Spleen (tissue), 11 donors: ENCODE measurements at regions not wholly inside any gene's neighbourhood (a gene's known extent, or its start where the extent isn't known, plus 50 kb on each side); places are given as distances from the start of the nearest gene placed in this dataset.

ENCODE experiments used
- DNase-seq: peaks from one replicate; pipeline ENCODE4 v3.0.0-alpha.2; 2020
- H3K27ac ChIP-seq, 8 donors: fragments of 200-600 bp; sonication (generic) in 7 of 8; 1 replicate in 4 of 8; 2 replicates in 4 of 8; pipeline versions ENCODE4 v1.5.0 to v1.8.0; 2016 to 2021; ENCODE audit warnings: inconsistent platforms in 4 of 8, mild to moderate bottlenecking in 4 of 8, moderate library complexity in 1 of 8
- H3K27me3 ChIP-seq, 7 donors: fragments of 200-600 bp; sonication (generic) in 6 of 7; replicated peaks in 1 of 7; 1 replicate in 4 of 7; 2 replicates in 3 of 7; pipeline versions ENCODE4 v1.5.0 to v1.8.0; 2016 to 2021; ENCODE audit warnings: inconsistent platforms in 3 of 7, mild to moderate bottlenecking in 1 of 7
- H3K36me3 ChIP-seq, 6 donors: fragments of 200-600 bp; sonication (generic) in 5 of 6; 1 replicate in 4 of 6; 2 replicates in 2 of 6; pipeline versions ENCODE4 v1.5.0 to v1.8.0; 2016 to 2021; ENCODE audit warnings: inconsistent platforms in 2 of 6
- H3K4me1 ChIP-seq, 6 donors: fragments of 200-600 bp; sonication (generic) in 5 of 6; 1 replicate in 3 of 6; 2 replicates in 3 of 6; pipeline versions ENCODE4 v1.5.0 to v1.8.0; 2016 to 2021; ENCODE audit warnings: inconsistent platforms in 3 of 6
- H3K4me3 ChIP-seq, 8 donors: fragments of 200-600 bp; sonication (generic) in 7 of 8; 1 replicate in 4 of 8; 2 replicates in 4 of 8; pipeline versions ENCODE4 v1.5.0 to v1.8.0; 2016 to 2021; ENCODE audit warnings: inconsistent platforms in 4 of 8, mild to moderate bottlenecking in 4 of 8, moderate library complexity in 2 of 8
- H3K9me3 ChIP-seq, 8 donors: fragments of 200-600 bp; sonication (generic) in 7 of 8; 1 replicate in 4 of 8; 2 replicates in 4 of 8; pipeline versions ENCODE4 v1.5.0 to v1.8.0; 2016 to 2021; ENCODE audit warnings: inconsistent platforms in 4 of 8
- CTCF ChIP-seq, 11 experiments: fragments of 200-600 bp in 7 of 11; fragments of 450-650 bp in 4 of 11; sonication (generic) in 4 of 11; IDR thresholded peaks in 8 of 11; conservative IDR thresholded peaks in 3 of 11; 1 replicate in 7 of 11; 2 replicates in 4 of 11; pipeline versions ENCODE4 v1.4.0 to v1.8.0; 2016 to 2021; ENCODE audit warnings: antibody characterized with exemption in 11 of 11, inconsistent platforms in 4 of 11, mild to moderate bottlenecking in 1 of 11
- POLR2A ChIP-seq, 3 donors: fragments of 450-650 bp; IDR thresholded peaks; one replicate each; pipeline ENCODE4 v1.5.1; 2017; ENCODE audit warnings: antibody characterized with exemption in 3 of 3, mild to moderate bottlenecking in 1 of 3
- POLR2AphosphoS5 ChIP-seq, 3 donors: sonication (generic); formaldehyde crosslinking; IDR thresholded peaks; one replicate each; pipeline ENCODE4 v1.5.1; 2017; ENCODE audit warnings: antibody characterized with exemption in 3 of 3
- WGBS, 5 donors: extraction: QIAGEN DNeasy Blood & Tissue Kit in 3 of 5; methylation state at CpG; one replicate each; pipeline versions ENCODE4 v1.1.5 to v1.1.7; 2013 to 2018; 5-methylcytosine and 5-hydroxymethylcytosine counted together
- intact Hi-C: fragments of 100-400 bp; cut with DNase I; formaldehyde crosslinking; loops from one replicate; pipeline ENCODE4 v1.15.0; 2023; ENCODE audit warnings: low total_unique reads
- donor health status: healthy with polysubstance abuse.
- donor health status: DM: no; HTN: no; CAD: no; lungs with moderate emphysema.
- donor health status: DM: no; HTN: no; CAD: no.
- donor health status: Bipolar disorder and iron deficiency.
- donor health status: healthy.
- donor health status: DM: no; HTN: no; CAD: no.
- donor health status: DM: yes; HTN: yes; CAD: no.

DNA sequence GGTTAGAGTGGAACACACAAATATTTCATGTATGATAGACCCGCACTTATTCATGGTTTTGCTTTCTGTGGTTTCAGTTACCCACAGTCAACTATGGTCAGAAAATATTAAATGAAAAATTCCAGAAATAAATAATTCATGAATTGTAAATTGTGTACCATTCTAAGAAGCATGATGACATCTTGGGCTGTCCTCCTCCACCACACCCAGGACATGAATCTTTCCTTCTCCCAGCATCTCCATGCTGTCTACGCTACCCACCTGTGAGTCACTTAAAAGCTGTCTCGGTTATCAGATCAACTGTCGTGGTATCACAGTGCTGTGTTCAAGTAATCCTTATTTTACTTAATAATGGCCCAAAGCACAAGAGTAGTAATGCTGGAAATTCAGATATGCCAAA, 419.6 kb upstream of the NRP1 start:
- no peaks in the 10 kb centered on the region for H3K27me3 ChIP-seq
- intact Hi-C loops = no loop called here
- no peaks in the 10 kb centered on the region for H3K9me3 ChIP-seq
- H3K36me3 ChIP-seq = no peaks in the 10 kb centered on the region
- no peak overlapping the region for H3K27ac ChIP-seq
- 87 to 92% (median 90%) methylated on average over 4 of the region's 4 CpGs for WGBS, 5 donors
- H3K4me3 ChIP-seq = no peak overlapping the region
- TF ChIP-seq POLR2AphosphoS5 (IDR thresholded peaks at IDR 0.05) (no peak), CTCF (IDR thresholded peaks at IDR 0.05 in 8 of 11, conservative IDR thresholded peaks at IDR 0.05 in 3 of 11) (no peak), POLR2A (IDR thresholded peaks at IDR 0.05) (no peak)
- H3K4me1 ChIP-seq = peaks cover 0 to 3% (median 0%) of the 10 kb centered on the region in 6 donors
- DNase-seq = no peak

GRCh38 chr10:33753389-33753788, 418.9 kb upstream of the NRP1 start:
- TF ChIP-seq POLR2A (IDR thresholded peaks at IDR 0.05) = no peak
- TF ChIP-seq CTCF (IDR thresholded peaks at IDR 0.05 in 8 of 11, conservative IDR thresholded peaks at IDR 0.05 in 3 of 11) = no peak
- no peak for TF ChIP-seq POLR2AphosphoS5 (IDR thresholded peaks at IDR 0.05)
- no peak for DNase-seq
- H3K9me3 ChIP-seq = no peaks in the 10 kb centered on the region
- no peaks in the 10 kb centered on the region for H3K27me3 ChIP-seq
- intact Hi-C loops = no loop called here
- H3K36me3 ChIP-seq = no peaks in the 10 kb centered on the region
- H3K4me3 ChIP-seq = no peak overlapping the region
- 86 to 96% (median 91%) methylated on average over 3 of the region's 3 CpGs for WGBS, 5 donors
- H3K4me1 ChIP-seq = peaks cover 0 to 3% (median 0%) of the 10 kb centered on the region in 6 donors
- no peak overlapping the region for H3K27ac ChIP-seq

DNA sequence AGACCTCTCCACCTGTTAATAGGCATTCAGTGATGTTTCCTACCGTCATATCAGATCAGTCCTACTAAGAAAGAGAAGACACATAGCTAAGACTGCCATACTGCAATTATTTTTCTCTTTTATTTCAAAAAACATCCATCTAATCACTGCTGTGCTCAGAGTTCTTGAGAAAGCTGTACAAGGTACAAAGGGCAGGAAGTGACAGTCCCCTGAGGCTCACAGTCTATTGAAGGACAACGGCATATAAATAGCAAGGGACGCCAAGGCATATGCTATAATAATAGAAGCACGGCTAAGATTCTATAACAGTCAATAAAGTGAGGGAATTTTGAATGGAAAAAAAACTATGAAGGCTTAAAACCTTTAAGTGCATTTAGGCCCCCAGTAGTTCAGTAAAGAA, 415.3 kb upstream of the NRP1 start:
- Histone ChIP-seq H3K9me3 (no peaks in the 10 kb centered on the region), H3K36me3 (no peaks in the 10 kb centered on the region), H3K4me1 (peaks cover 0 to 3% (median 0%) of the 10 kb centered on the region in 6 donors), H3K27ac (no peak overlapping the region), H3K4me3 (no peak overlapping the region), H3K27me3 (no peaks in the 10 kb centered on the region)
- TF ChIP-seq POLR2A (IDR thresholded peaks at IDR 0.05) = no peak
- TF ChIP-seq POLR2AphosphoS5 (IDR thresholded peaks at IDR 0.05) = no peak
- TF ChIP-seq CTCF (IDR thresholded peaks at IDR 0.05 in 8 of 11, conservative IDR thresholded peaks at IDR 0.05 in 3 of 11) = no peak
- intact Hi-C loops = no loop called here
- 41 to 64% (median 48%) methylated on average over 4 of the region's 4 CpGs for WGBS, 5 donors
- DNase-seq = no peak

- Histone ChIP-seq H3K36me3 (no peaks in the 10 kb centered on the region), H3K4me3 (no peak overlapping the region), H3K27me3 (no peaks in the 10 kb centered on the region), H3K4me1 (peaks cover 0 to 3% (median 0%) of the 10 kb centered on the region in 6 donors), H3K27ac (no peak overlapping the region), H3K9me3 (no peaks in the 10 kb centered on the region)
- WGBS, 5 donors = 45 to 64% (median 57%) methylated on average over 2 of the region's 2 CpGs
- no peak for TF ChIP-seq POLR2AphosphoS5 (IDR thresholded peaks at IDR 0.05)
- TF ChIP-seq POLR2A (IDR thresholded peaks at IDR 0.05) = no peak
- no peak for TF ChIP-seq CTCF (IDR thresholded peaks at IDR 0.05 in 8 of 11, conservative IDR thresholded peaks at IDR 0.05 in 3 of 11)
- no peak for DNase-seq
- intact Hi-C loops = no loop called here
These were observed 414.7 kb upstream of the NRP1 start for GRCh38 chr10:33749067-33749735.
